ENCODE measurements at regions not wholly inside any gene's neighbourhood (a gene's known extent, or its start where the extent isn't known, plus 50 kb on each side); places are given as distances from the start of the nearest gene placed in this dataset.
A peak's percentile ranks its signal among the peaks of the same experiment; 100 is the strongest.

DNA sequence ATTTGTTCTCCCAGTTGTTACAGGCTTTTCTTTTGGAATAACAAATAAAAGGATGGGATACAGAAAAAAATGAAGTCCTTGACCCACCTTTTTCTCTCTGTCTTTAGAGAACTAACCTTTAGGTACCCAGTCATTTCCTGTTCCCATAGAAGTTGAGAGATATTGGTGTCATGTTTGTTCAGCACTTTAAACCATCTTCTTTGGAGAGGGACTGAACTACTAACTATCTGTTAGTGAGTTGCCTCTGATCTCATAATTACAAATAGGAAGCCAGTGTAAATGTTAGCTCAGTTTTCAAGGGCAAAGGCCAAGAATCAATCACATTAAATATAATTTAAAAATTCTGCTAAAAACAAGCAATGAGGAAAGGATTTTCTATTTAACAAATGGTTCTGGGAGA is 72.9 kb upstream of the DCBLD2 start (continued):
- TF ChIP-seq PRDM15 (CRISPR knock-in tag; IDR thresholded peaks at IDR 0.05) (no peak), RBBP5 (conservative IDR thresholded peaks at IDR 0.05) (no peak), BRCA1 (IDR thresholded peaks at IDR 0.05; ENCODE audit: low read depth, low read length) (no peak), TAF1 (IDR thresholded peaks at IDR 0.05; ENCODE audit: borderline replicate concordance, low read depth, low read length) (no peak), RB1 (IDR thresholded peaks at IDR 0.05; ENCODE audit: borderline replicate concordance) (no peak), IRF5 (IDR thresholded peaks at IDR 0.05; ENCODE audit: borderline replicate concordance) (no peak), JUND (IDR thresholded peaks at IDR 0.05; ENCODE audit: low read depth, low read length) (no peak), POU2F2 (IDR thresholded peaks at IDR 0.05; ENCODE audit: borderline replicate concordance, low read depth, low read length) (no peak)

- RAD21 ChIA-PET (ENCODE audit: unreplicated experiment), result no interaction called here
- Histone ChIP-seq H3K36me3 (ENCODE audit: control insufficient read depth in 2 of 2, insufficient read depth in 2 of 2, low read length in 1 of 2) (no peaks in the 10 kb centered on the region), H3K27me3 (replicated peaks in 1 of 2; ENCODE audit: control insufficient read depth in 2 of 2, insufficient read depth in 2 of 2, low read length in 1 of 2) (no peaks in the 10 kb centered on the region), H3K4me3 (no peak overlapping the region), H3K9ac (ENCODE audit: control insufficient read depth, insufficient read depth, low read length) (no peak overlapping the region), H3K79me2 (ENCODE audit: control insufficient read depth, insufficient read depth, low read length) (no peaks in the 10 kb centered on the region), H4K20me1 (ENCODE audit: control insufficient read depth, insufficient read depth) (no peaks in the 10 kb centered on the region), H3K9me3 (replicated peaks; ENCODE audit: control insufficient read depth, insufficient read depth, low read length) (peaks cover 4% of the 10 kb centered on the region; the same call in 1 of the 3 replicates), H2AFZ (ENCODE audit: control insufficient read depth, low read depth, low read length) (no peak overlapping the region), H3K4me2 (ENCODE audit: control insufficient read depth, insufficient read depth) (no peak overlapping the region), H3K4me1 (ENCODE audit: control insufficient read depth, insufficient read depth, low read length) (no peaks in the 10 kb centered on the region), H3K27ac (ENCODE audit: control insufficient read depth, insufficient read depth) (no peak overlapping the region)
- intact Hi-C loops (cut with micrococcal nuclease; ENCODE audit: unreplicated experiment) (no loop called here), in situ Hi-C loops (cut with MboI) (no loop called here)
- no TSS peak for BruUV-seq (replicated peaks)
- SMC1A ChIA-PET (ENCODE audit: uncharacterized antibody, unreplicated experiment), result no interaction called here
- no peak for FAIRE-seq
- 54% methylated on average over 3 of the region's 3 CpGs for WGBS (ENCODE audit: insufficient coverage, insufficient replicate concordance, low lambda C conversion rate, missing lambda C conversion rate)
- TF ChIP-seq, protein P1, sequence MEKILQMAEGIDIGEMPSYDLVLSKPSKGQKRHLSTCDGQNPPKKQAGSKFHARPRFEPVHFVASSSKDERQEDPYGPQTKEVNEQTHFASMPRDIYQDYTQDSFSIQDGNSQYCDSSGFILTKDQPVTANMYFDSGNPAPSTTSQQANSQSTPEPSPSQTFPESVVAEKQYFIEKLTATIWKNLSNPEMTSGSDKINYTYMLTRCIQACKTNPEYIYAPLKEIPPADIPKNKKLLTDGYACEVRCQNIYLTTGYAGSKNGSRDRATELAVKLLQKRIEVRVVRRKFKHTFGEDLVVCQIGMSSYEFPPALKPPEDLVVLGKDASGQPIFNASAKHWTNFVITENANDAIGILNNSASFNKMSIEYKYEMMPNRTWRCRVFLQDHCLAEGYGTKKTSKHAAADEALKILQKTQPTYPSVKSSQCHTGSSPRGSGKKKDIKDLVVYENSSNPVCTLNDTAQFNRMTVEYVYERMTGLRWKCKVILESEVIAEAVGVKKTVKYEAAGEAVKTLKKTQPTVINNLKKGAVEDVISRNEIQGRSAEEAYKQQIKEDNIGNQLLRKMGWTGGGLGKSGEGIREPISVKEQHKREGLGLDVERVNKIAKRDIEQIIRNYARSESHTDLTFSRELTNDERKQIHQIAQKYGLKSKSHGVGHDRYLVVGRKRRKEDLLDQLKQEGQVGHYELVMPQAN (conservative IDR thresholded peaks at IDR 0.05), result no peak
- no peak for TF ChIP-seq RAD21 (IDR thresholded peaks at IDR 0.05; ENCODE audit: insufficient read depth, low read depth, low read length)
- 0 out of 2 replicates have a peak, but pooled peaks have one; percentile 16 for TF ChIP-seq NFYB (IDR thresholded peaks at IDR 0.05; ENCODE audit: insufficient read depth, low read depth, low read length)
- TF ChIP-seq SRF (IDR thresholded peaks at IDR 0.05; ENCODE audit: low read depth in 2 of 2, low read length in 2 of 2), result no peak
- TF ChIP-seq NR2F1 (conservative IDR thresholded peaks at IDR 0.05), result no peak
- CTCF ChIA-PET, result interaction anchor here (0.6 kb wide), 1 partner anchor 361 kb away, joined by 3 read pairs; no protein-coding TSS in a partner anchor
- DNase-seq (ENCODE audit: low read depth, low spot score), result no peak
- POLR2A ChIA-PET, result interaction anchor here (0.7 kb wide), 1 partner anchor 9 kb away, joined by 3 read pairs; no protein-coding TSS in a partner anchor
- no peak for ATAC-seq
These were observed 71.2 kb upstream of the DCBLD2 start for GRCh38 chr3:98972720-98973119.
